SKM-1 treated with dmso at 0.1 percent for 144 hours (cell line): ENCODE measurements at regions not wholly inside any gene's neighbourhood (a gene's known extent, or its start where the extent isn't known, plus 50 kb on each side); places are given as distances from the start of the nearest gene placed in this dataset.
"Not testable (repeated sequence)": the region's sequence is repeated elsewhere in the genome, so short reads cannot be mapped to it uniquely, and the experiment has no call there.

Experiments
- DNase-seq: peaks from one replicate; lab custom pipeline; 2025; ENCODE audit not compliant: unreplicated experiment; lab: John Stamatoyannopoulos, UW

DNA sequence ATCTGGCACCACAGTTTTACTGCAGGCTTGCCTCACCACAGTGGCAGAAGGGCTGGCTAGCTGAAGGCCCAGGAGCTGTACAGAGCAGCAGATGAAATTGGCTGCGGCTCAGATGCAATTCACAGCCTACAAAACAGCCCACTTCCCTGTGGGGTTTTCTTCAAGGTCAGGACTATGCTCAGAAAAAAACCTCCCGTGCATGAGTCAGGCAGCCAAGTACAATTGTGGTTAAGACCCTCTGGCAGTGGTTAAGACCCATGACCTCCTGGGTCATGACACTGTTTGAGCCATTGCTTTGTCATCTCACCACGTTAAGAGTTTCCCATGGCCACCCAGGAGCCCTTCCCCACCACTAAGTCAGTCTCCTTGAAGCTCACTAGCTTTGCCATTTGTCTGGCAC lies 276.3 kb downstream of the HNRNPD start:
- DNase-seq: no peak

DNA sequence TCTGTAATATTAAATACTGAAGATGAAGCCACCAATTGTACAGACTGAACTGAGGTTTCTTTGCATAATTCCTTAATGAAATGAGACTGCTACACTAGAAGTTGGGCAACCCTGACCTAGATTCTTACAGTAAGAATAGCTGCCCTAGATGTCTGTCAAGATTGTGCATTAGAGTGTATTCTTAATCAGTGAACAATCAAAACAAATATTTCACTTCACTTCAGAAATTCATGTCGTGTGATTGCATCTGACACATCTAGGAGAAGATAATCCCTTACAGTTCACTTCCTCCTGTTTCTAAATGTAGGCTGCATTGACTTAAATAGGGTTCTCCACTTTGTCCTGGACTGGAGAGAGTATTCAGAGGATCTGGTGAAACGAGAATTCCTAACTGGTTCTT lies 283.1 kb downstream of the HNRNPD start:
- no peak for DNase-seq

DNA sequence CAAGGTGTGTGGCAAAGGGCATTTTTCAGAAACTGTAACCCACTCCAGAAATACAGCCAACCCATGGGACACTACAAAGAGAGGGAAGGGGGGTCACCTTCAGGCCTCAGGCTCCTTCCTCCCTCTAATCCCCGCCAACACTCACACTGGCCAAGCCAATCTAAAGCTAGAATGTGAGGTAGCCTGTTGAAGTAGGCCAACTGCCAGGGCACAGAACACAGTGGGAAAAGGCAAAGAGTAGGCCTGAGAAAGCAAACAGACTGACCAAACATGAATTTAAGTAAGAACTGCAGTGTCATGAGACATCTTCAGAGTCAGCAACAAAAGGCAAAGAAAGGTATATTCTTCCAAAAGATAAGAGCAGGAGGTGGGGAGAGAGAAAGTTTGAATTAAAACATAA lies 289.0 kb downstream of the HNRNPD start:
- no peak for DNase-seq

DNA sequence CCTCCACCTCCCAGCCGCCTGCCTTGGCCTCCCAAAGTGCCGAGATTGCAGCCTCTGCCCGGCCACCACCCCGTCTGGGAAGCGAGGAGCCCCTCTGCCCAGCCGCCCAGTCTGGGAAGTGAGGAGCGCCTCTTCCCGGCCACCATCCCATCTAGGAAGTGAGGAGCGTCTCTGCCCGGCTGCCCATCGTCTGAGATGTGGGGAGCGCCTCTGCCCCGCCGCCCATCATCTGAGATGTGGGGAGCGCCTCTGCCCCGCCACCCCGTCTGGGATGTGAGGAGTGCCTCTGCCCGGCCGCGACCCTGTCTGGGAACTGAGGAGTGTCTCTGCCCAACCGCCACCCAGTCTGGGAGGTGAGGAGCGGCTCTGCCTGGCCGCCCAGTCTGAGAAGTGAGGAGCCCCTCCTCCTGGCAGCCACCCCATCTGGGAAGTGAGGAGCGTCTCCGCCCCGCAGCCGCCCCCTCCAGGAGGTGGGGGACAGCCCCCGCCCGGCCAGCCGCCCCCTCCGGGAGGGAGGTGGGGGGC lies 296.3 kb downstream of the HNRNPD start:
- DNase-seq: not testable (repeated sequence)

DNA sequence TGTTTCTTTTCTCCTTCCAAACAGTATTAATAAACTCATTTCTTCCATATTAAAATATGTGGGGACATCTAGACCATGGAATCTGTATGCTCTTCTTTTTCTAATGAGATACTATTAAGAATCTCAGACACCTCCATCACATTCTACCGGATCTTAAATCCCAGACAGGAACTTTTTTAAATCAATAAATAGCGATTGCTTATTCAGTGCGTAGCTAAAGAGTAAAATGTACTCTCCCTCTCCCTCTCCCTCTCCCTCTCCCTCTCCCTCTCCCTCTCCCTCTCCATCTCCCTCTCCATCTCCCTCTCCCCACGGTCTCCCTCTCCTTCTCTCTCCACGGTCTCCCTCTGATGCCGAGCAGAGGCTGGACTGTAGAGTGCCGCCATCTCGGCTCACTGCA lies 297.0 kb downstream of the HNRNPD start:
- no peak for DNase-seq

DNA sequence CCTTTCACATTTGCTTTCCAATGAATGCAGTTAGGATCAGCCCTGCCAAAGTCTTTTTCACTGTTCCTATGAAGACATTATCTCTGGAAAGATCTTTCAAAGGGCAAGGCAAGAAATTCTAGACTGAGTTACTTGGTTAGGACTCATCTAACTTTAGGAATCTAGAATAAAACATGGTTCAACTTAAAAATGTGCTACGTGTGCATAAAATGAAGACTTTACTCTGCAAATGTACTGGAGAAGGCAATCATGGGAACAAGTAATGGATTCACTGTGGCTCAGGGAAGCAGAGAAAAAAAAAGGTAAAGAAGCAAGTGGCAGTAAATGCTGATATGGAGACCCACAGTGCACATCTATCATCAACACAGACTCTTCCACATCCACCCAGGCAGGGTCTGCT lies 297.4 kb downstream of the HNRNPD start:
- DNase-seq: no peak

DNA sequence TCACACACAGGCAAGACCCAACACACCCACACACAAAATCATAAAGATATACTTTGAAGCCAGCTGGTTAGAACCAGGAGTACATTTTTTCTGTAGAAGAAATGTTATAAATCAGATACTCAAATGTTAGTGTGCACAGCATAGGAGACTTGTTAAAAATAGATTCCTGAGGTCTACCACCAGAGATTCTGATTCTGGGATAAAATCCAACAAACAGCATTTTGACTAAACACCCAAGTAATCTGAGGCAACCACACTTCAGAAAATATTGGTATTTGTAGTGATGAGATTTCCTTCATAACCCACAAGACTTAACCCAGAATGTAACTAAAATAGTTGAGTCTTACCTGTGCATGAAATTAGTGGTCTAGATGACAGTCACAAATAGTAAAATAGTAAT lies 301.8 kb downstream of the HNRNPD start:
- DNase-seq: no peak

DNA sequence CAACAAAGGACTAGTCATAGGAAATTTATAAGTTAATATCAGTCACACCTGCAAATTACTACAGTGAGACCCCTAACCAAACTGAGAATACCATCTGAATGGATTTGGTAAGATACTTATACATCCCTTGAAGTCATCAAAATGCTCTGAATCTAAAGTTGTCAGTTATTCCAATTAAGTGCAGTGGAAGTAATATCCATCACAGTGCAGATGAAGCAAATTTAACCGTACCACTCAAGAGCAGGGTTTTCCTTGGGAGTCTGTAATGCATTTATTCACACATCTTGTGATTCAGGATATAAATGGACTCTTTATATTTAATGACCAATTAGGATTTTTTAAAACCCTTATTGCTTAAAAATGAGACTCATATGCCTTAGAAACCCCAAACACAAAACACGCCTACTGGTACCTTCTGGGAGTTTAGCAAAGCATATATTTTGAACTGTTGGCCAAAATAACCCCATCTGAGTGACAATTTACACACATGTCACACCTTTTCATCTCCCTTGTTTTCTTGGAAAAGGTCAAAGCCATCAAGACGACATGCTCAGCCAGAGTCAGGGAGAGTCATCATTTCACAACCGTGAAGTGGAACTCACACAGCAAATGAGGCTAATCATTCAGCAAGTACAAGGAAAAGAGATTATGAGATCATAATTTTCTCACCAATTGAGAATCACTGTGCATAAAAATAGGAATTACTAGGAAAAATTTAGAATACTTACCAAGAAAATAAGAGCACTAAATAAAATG lies 303.7 kb downstream of the HNRNPD start:
- no peak for DNase-seq

DNA sequence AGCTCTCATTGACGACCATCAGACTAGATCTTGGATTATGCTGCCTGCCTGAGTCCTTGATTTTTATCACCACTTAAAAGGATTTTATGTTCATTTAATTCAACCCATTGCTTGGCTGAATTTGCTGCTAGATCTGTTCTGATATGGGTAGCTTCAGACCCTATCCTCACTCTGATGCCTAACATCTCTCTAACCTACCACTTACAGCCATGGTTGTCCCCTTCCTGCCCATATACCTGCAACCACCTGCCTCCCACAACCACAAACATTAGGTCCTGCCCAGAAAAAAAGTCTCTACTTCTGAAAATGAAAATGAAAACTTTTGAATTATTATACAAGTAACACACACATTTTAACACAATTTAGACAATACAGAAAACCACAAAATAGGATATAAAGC lies 310.8 kb downstream of the HNRNPD start:
- DNase-seq: no peak

DNA sequence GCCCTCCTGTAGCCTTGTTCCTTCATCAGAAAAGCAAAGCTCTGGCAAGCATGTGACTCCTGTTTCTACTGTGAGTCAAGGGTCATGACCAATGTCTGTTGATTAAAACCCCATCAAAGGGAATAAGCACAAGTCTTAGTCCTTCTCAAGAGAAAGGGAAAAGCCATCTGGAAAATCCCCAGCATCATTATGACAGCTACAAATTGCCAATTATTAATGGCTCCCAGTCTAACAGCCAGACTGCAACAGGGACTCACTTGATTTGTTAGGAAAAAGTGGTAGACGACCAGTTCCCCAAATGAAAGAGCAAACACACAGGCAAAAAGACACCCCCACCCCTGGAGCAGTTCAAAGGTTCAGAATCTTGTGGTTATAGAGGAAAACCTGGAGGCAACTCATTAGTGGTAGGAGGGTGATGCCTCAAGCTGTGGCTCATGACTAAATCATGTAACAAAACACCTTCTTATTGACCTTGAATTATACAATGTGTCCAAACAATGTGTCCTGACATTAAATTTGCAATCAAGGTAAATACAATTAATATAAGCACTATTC lies 315.7 kb downstream of the HNRNPD start:
- no peak for DNase-seq

DNA sequence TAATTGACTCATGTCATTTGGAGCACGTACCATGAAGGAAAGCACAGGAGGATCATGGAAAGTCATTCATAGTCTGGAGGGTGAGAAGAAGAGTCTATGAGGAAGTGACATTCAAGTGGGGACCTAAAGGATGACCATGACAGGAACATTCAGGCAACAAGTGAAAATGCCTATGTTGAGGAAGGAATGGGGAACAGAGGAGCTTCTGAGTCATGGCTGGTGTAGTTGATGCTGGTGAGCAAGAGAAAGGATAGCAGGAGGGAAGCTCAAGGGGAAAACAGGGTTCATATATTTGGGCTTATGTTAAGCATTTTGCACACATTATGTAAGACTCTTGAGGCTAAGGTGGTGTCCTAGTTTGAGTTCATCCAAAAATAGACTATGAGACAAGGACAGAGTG lies 318.6 kb downstream of the HNRNPD start:
- no peak for DNase-seq

DNA sequence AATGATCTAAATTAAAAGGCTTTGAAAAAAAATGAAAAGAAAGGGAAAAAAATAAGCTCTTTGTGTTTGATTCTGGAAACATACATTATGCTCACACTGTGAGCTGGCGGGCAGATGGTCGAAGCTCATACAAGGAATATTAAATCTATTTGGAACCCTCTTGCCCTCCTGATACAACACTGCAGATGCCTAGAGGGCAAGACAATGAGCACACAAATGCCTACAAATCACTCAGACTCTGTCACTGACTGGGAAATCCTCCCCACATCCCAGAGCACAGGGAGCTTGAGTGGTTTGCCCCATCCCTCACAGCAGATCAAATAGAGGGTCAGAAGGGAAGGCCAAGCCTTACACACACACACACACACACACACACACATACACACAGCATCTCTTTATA lies 320.4 kb downstream of the HNRNPD start:
- DNase-seq: no peak

DNA sequence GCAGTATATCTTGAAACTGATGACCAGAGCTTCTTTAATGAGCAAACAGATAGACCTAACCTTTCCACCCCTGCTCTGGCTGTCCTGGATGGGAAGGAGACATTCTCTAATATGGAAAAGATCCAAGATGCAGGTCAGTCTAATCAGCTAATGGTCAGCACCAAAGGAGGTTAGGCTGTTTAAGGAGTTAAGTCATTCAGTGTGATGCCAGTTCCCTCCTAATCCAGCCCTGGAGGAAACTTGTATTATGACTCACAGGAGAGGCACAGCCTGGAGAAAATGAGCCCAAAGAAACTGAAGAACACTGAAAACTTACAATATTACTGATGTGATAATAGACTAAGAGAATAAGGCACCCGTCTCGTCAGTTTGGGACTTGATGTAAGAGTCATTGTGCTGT lies 323.0 kb downstream of the HNRNPD start:
- no peak for DNase-seq

DNA sequence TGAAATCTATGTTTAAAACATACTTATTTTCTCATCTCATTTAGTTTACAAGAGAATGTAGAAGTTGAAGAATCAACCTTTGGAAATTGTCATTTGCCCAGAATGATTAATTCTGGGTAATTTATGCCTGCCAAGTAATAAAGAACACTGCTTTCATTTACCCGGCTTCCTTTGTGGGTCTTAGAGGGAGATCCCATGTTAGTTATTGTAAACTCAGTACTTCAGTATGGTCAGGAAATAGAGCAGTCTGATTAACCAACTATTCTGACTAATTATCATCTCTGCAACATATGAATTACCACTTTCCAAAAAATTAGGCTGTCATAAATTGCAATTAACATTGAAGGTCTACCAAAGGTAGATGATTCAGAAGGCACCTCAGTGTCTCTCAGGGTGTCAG lies 324.5 kb downstream of the HNRNPD start:
- DNase-seq: no peak

DNA sequence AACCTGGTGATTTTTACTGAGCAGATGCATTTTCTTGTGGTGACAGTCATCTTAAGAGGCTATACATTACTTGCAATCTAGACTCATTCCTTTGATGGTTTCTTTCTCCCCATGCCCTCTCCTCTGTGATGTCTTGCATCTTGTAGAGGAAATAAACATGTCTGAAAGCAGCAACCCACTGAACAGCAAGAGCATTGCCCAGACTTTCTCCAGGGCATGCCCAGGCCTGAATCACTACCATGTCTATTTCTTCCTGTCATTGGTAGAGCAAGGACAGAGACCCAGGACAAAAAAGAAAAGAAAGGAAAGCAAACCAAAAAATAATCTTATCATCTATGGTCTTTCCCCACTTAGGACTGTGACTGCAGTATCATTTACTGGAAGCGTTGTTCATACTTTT lies 326.1 kb downstream of the HNRNPD start:
- DNase-seq: no peak

DNA sequence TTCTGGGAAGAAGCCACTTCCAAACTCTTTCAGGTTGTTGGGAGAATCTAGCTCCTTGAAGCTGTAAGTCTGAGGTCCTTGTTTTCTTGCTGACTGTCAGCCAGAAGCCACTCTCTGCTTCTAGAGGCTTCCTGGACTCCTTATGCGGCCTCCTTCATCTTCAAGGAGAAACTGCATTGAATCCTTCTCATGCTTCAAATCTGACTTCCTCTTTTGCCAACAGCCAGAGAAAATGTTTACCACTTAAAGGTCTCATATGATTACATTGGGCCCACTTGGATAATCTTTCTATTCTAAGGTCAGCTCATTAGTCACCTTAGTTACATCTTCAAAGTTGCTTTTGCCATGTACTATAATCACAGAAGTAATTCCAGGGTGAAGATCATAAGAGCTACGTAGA lies 327.0 kb downstream of the HNRNPD start:
- no peak for DNase-seq

DNA sequence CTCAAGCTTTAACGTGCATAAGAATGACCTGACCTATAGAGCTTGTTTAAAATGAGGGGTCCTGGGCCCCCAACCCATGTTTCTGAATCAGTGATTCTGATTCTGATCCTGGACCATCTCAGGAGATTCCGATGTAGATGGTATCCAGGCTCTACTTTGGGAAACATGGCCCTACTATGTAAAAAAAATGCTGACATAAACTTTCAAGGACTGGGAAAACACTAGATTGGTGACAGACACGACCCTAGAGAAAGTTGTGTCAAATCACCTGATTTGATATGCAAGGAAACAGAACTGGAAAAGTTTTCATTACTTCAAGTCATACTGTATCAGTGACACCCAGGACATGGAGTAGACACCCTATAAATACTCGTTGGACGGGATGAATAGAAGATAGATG lies 328.5 kb downstream of the HNRNPD start:
- no peak for DNase-seq

DNA sequence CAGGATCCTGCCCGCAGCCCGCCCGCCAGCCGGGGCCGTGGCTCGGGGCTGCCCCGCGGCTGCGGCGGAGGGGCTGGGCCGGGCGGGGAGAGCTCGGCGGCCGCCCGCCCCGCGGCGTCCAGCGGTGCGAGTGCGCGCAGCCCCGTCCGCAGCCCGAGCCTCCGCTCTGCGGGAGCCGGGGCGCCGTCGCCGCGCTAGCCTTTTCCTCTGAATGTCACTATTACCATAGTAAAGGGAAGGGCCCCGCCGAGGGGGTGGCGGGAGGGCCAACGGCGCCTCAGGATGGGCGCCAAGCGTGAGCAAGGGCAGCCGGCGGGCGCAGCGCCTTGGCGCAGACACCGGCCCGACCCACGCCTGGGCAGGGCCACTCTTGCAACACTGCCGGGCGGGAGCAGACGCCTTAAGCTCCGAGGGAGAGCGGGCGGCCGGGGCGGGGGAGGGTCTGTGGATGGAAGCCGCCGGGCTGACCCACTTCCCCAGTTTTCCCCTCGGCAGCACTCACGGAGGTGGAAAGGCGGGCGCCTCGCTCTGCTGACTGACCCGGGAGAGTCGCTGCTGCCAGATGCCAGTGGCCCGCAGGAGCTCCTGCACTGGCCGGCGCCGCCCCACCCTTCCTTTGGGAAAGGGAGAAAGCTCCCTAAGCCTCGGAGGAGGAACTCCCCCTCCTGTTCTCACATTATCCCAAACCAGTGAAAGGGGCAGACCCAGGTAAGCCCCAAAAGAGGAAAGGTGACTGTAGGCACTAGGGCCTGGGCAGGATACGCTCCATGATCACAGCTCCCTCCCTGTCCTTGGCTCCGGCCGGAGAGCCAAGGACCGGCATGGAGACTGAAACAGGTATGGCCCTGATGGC lies 329.4 kb downstream of the HNRNPD start:
- peak; percentile 54 for DNase-seq

DNA sequence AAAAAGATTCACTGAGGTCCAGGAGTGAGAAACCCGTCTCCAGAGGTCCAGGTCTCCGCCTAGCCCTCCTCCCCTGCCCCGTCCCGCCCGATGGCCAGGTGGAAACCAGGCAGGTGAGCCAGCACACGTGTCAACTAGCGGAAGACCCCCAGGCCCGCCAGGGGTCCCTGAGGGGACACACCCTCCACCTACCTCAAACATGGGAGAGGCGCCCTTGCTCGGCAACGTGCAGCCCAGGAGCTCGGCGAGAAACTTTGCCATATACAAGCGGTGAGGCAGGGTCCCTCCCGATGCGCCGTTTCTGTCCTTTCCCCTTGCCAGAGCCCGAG lies 330.0 kb downstream of the HNRNPD start:
- no peak for DNase-seq

DNA sequence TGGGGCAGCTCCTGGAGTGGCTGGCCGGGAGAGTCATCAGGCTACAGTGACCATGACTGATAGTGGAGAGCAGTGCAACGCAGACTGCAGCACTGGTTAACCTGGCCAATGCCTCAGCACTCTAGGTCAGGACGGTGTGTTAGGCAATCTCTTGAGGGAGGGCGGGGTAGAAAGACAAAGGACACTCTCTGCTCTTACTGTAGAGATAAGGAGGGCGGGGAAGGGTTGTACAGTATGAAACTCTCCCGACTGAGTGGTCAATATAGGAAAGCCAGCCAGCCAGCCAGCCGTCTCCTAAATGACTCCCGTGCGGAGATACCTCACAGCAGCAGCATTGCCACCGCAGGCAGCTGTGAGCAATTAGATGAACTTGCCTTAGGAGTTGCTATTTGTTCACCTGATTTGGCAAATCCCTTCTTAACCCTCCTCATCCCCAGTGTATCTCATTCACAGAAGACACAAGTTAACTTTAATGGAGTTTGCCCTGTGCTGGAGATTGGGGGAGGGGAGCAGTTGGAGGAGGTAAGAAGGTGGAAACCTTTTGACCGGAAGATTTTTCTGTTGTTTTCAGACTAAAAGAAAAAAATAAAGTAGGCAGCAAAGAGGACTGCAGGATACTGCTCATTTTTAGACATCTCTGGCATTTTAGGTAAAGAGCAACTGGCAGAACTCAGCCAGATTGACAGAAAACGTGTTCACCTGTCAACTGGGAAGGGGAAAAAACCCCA lies 330.5 kb downstream of the HNRNPD start:
- no peak for DNase-seq

DNA sequence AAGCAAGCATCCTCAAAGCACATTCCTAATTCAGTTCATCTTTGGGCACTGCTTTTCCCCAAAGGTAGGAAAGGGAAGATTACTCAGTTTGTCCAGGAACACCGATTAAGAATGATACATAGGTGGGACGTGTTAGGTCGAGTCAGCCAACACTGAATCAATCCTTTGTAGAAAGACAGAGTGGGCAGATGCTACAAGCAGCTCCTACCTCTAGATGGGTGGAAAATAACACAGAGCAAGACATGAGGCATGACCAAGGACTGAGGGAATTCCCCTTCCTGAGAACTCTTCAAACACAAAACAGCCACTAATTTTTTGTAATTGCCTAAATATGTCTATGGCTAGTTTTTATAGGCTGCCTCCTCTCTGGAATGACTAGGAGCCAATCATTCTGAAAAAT lies 331.7 kb downstream of the HNRNPD start:
- DNase-seq: no peak
